ENCODE measurements at regions not wholly inside any gene's neighbourhood (a gene's known extent, or its start where the extent isn't known, plus 50 kb on each side); places are given as distances from the start of the nearest gene placed in this dataset.

DNA sequence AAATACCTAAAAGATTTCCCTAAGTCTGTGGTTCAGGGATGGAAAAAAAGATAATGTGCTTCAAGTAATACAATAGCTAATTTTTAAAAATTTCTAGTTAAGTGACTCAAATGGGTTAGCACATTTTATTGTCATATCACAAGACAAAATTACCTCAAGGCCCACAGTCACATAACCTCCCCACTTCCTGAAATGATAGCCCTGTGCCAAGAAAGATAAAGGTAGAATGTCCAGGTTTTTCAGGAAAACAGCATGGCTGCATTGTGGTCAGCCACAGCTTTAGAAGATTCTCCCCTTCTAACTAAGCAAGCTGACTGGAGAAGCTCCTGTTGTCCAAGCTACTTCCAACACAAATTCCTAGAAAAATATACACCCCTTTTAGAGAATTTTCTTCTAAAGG lies 127.1 kb upstream of the SLC35G4 start:
- TF ChIP-seq, protein P1, sequence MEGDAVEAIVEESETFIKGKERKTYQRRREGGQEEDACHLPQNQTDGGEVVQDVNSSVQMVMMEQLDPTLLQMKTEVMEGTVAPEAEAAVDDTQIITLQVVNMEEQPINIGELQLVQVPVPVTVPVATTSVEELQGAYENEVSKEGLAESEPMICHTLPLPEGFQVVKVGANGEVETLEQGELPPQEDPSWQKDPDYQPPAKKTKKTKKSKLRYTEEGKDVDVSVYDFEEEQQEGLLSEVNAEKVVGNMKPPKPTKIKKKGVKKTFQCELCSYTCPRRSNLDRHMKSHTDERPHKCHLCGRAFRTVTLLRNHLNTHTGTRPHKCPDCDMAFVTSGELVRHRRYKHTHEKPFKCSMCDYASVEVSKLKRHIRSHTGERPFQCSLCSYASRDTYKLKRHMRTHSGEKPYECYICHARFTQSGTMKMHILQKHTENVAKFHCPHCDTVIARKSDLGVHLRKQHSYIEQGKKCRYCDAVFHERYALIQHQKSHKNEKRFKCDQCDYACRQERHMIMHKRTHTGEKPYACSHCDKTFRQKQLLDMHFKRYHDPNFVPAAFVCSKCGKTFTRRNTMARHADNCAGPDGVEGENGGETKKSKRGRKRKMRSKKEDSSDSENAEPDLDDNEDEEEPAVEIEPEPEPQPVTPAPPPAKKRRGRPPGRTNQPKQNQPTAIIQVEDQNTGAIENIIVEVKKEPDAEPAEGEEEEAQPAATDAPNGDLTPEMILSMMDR (tag by site-specific recombination; IDR thresholded peaks at IDR 0.05), result no peak
- TF ChIP-seq, protein P2, sequence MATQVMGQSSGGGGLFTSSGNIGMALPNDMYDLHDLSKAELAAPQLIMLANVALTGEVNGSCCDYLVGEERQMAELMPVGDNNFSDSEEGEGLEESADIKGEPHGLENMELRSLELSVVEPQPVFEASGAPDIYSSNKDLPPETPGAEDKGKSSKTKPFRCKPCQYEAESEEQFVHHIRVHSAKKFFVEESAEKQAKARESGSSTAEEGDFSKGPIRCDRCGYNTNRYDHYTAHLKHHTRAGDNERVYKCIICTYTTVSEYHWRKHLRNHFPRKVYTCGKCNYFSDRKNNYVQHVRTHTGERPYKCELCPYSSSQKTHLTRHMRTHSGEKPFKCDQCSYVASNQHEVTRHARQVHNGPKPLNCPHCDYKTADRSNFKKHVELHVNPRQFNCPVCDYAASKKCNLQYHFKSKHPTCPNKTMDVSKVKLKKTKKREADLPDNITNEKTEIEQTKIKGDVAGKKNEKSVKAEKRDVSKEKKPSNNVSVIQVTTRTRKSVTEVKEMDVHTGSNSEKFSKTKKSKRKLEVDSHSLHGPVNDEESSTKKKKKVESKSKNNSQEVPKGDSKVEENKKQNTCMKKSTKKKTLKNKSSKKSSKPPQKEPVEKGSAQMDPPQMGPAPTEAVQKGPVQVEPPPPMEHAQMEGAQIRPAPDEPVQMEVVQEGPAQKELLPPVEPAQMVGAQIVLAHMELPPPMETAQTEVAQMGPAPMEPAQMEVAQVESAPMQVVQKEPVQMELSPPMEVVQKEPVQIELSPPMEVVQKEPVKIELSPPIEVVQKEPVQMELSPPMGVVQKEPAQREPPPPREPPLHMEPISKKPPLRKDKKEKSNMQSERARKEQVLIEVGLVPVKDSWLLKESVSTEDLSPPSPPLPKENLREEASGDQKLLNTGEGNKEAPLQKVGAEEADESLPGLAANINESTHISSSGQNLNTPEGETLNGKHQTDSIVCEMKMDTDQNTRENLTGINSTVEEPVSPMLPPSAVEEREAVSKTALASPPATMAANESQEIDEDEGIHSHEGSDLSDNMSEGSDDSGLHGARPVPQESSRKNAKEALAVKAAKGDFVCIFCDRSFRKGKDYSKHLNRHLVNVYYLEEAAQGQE (tag by site-specific recombination; IDR thresholded peaks at IDR 0.05), result no peak
- TF ChIP-seq SP7 (tag by site-specific recombination; IDR thresholded peaks at IDR 0.05), result no peak
- no peak for TF ChIP-seq ZNF292 (tag by site-specific recombination; IDR thresholded peaks at IDR 0.05; ENCODE audit: borderline replicate concordance, low read depth)
- TF ChIP-seq ZNF837 (tag by site-specific recombination; IDR thresholded peaks at IDR 0.05), result no peak
- no peak for TF ChIP-seq ZBTB7A (tag by site-specific recombination; IDR thresholded peaks at IDR 0.05; ENCODE audit: low read depth)
- TF ChIP-seq ZNF24 (tag by site-specific recombination; IDR thresholded peaks at IDR 0.05), result no peak
- TF ChIP-seq ZBTB20 (tag by site-specific recombination; IDR thresholded peaks at IDR 0.05), result no peak
- TF ChIP-seq PRDM1 (tag by site-specific recombination; IDR thresholded peaks at IDR 0.05), result no peak
- TF ChIP-seq ZNF664 (tag by site-specific recombination; IDR thresholded peaks at IDR 0.05), result no peak
- no peak for TF ChIP-seq GLIS2 (tag by site-specific recombination; IDR thresholded peaks at IDR 0.05)
- no peak for TF ChIP-seq ZBTB1 (tag by site-specific recombination; IDR thresholded peaks at IDR 0.05)
- TF ChIP-seq, protein P3, sequence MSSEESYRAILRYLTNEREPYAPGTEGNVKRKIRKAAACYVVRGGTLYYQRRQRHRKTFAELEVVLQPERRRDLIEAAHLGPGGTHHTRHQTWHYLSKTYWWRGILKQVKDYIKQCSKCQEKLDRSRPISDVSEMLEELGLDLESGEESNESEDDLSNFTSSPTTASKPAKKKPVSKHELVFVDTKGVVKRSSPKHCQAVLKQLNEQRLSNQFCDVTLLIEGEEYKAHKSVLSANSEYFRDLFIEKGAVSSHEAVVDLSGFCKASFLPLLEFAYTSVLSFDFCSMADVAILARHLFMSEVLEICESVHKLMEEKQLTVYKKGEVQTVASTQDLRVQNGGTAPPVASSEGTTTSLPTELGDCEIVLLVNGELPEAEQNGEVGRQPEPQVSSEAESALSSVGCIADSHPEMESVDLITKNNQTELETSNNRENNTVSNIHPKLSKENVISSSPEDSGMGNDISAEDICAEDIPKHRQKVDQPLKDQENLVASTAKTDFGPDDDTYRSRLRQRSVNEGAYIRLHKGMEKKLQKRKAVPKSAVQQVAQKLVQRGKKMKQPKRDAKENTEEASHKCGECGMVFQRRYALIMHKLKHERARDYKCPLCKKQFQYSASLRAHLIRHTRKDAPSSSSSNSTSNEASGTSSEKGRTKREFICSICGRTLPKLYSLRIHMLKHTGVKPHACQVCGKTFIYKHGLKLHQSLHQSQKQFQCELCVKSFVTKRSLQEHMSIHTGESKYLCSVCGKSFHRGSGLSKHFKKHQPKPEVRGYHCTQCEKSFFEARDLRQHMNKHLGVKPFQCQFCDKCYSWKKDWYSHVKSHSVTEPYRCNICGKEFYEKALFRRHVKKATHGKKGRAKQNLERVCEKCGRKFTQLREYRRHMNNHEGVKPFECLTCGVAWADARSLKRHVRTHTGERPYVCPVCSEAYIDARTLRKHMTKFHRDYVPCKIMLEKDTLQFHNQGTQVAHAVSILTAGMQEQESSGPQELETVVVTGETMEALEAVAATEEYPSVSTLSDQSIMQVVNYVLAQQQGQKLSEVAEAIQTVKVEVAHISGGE (tag by site-specific recombination; conservative IDR thresholded peaks at IDR 0.05; ENCODE audit: low read depth), result no peak
